ENCODE measurements at regions not wholly inside any gene's neighbourhood (a gene's known extent, or its start where the extent isn't known, plus 50 kb on each side); places are given as distances from the start of the nearest gene placed in this dataset.
"Not testable (repeated sequence)": the region's sequence is repeated elsewhere in the genome, so short reads cannot be mapped to it uniquely, and the experiment has no call there.

DNA sequence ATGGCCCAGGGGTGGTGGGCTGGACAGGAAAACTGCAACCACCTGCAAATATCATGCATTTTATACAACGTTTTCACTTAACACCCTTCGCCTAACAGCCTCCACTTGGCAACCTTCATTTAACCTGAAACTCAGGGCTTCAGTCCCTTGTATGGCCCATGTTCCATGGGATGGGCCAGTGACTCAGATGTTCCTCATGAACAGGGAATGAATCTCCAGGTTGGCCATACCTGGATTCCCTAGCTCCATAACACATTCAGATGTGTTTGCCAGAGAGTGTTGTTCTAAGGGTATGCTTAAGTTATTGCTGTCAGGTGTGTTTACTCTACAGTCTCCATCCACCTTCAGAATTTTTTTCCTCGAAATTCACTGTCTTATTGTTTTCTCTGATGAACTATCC is 316.9 kb downstream of the JRKL start:
- DNase-seq (ENCODE audit: low spot score): no peak

- DNase-seq (ENCODE audit: low spot score): no peak
Observed at GRCh38 chr11:96707273-96707672, 317.5 kb downstream of the JRKL start.

DNA sequence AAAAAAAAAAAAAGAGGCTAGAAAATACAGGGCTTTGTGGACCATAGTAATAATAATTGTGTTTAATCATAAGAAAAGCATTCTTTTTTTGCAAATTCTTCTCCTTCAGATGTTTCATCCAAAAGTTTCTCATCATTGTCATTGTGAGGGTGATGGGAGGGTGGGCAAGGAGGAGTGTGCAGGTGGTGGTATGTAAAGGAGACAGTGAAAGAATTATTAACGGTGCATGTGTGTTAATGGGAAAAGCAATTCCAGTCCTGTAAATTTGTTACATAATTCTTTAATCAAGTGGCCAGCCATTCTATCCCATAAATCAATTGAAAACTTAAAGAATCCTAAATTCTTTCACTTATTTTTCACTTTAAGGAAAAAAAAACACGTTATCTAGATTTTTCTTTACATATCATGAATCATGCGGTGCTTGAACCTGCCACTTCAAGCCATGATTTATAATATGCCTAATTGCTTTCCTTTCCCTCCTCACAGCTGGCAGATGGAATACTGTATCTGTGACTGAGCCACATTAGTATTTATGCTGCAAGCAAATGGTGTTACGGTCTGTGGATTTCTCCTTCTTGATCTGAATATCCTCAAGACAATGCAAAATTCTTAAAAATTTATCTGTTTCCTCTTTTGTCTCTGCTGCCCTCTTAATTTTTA is 318.5 kb downstream of the JRKL start:
- no peak for DNase-seq (ENCODE audit: low spot score)

DNA sequence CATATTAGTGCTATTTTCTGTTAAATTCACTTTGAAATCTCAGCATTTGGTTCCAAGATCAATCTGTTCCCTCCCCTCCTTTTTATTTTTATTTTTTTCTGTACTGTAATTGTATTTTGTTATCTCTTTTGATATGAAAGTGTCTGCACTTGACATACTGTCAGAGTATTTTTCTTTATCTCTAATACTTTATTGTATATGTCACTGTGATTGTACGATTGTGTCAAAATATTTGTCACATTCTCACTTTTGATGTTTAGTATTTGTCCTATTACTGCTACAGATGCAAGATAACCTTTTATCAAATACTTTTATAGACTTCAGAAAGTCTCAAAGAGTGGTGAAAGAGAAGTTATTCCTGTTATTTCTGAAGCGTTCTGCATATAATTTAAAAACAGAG is 323.5 kb downstream of the JRKL start:
- DNase-seq (ENCODE audit: low spot score): no peak

GRCh38 chr11:96714689-96715088 is 324.9 kb downstream of the JRKL start:
- DNase-seq (ENCODE audit: low spot score): no peak

- no peak for DNase-seq (ENCODE audit: low spot score)
Observed at GRCh38 chr11:96715208-96715607, 325.4 kb downstream of the JRKL start.

DNA sequence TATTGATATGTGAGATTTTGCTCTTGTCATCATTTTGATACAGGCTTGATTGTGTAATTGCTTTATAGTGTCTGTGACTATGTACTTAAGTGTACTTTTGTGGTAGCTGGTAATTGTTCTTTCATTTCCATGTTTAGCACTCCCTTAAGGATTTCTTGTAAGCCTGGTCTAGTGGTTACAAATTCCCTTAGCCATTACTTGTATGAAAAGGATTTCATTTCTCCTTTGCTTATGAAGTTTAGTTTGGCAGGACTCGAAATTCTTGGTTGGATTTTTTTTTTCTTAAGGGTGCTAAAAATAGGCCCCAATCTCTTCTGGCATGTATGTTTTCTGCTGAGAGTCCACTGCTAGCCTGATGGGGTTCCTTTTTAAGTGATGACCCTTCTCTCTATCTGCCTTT is 346.8 kb downstream of the JRKL start:
- DNase-seq (ENCODE audit: low spot score): no peak

GRCh38 chr11:96738311-96738710 is 348.5 kb downstream of the JRKL start:
- DNase-seq (ENCODE audit: low spot score): no peak

- DNase-seq (ENCODE audit: low spot score): no peak
Observed at GRCh38 chr11:96741068-96741467, 351.3 kb downstream of the JRKL start.

GRCh38 chr11:96744697-96745096 is 354.9 kb downstream of the JRKL start:
- no peak for DNase-seq (ENCODE audit: low spot score)

DNA sequence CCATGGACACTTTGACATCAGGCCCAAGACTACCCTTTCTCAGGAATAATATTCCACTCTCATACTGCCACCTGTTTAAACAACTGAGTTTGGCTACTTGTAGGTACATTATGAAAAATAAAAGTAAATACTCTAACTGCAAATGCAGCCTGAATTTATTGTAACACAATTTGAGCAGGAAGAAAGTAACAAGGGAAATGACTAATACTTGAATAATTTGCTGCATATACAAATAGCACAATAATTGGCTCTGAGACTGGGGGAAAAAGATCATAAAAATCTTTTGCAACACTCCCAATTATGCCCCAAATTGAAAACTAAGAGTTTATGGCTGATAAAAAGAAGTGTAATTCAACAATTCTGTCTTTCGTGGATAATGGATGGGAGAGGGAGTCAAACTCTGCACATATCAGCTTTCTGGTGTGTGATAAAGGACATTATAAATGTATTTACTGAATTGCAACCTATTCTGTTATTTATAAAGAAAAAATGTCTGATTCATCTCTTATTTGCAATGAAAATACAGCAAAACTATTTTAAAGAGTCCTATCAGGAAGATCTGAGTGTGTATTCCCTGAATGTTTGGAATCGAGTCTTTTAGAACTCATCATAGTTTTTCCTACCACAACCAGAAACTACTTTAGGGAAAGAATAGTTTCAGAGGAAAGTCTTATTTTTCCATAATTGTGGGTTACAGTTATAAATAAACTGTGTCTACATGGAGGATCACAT is 359.0 kb downstream of the JRKL start:
- DNase-seq (ENCODE audit: low spot score): no peak

DNA sequence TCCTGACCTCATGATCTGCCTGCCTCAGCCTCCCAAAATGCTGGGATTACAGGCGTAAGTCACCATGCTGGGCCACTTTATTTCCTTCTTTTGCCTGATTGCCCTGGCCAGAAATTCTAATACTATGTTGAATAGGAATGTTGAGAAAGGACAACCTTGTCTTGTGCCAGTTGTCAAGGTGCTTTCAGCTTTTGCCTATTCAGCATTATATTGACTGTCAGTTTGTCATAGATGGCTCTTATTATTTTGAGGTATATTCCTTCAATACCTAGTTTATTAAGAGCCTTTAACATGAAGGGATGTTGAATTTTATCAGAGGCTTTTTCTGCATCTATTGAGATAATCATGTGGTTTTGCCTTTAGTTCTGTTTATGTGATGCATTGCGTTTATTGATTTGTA is 362.0 kb downstream of the JRKL start:
- DNase-seq (ENCODE audit: low spot score): not testable (repeated sequence)

- no peak for DNase-seq (ENCODE audit: low spot score)
Observed at GRCh38 chr11:96752221-96752620, 362.4 kb downstream of the JRKL start.

DNA sequence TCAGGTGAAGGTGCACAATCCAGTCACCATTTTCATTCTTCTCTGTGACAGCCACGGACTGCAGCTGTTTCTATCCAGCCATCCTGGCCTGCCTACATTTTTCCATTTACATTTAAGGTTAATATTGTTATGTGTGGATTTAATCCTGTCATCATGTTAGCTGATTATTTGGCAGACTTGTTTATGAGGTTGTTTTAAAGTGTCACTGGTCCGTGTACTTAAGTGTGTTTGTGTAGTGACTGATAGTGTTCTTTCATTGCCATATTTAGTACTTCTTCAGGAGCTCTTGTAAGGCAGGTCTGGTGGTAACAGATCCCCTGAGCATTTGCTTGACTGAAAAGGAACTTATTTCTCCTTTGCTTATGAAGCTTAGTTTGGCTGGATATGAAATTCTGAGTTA is 364.2 kb downstream of the JRKL start:
- no peak for DNase-seq (ENCODE audit: low spot score)

DNA sequence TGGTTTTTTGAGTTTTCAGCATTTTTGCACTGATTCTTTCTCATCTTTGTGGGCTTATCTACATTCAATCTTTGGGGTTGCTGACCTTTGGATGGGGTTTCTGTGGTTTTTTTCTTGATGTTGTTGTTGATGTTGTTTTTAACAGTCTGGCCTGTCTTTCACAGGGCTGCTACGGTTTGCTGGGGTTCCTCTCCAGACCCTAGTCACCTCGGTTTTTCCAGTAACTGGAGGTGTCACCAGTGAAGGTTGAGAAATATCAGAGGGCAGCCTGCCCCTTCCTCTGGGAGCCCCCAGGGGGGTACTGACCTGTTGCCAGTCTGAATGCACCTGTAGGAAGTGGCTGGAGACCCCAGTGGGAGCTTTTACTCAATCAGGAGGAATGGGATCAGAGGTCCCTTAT is 365.4 kb downstream of the JRKL start:
- no peak for DNase-seq (ENCODE audit: low spot score)

DNA sequence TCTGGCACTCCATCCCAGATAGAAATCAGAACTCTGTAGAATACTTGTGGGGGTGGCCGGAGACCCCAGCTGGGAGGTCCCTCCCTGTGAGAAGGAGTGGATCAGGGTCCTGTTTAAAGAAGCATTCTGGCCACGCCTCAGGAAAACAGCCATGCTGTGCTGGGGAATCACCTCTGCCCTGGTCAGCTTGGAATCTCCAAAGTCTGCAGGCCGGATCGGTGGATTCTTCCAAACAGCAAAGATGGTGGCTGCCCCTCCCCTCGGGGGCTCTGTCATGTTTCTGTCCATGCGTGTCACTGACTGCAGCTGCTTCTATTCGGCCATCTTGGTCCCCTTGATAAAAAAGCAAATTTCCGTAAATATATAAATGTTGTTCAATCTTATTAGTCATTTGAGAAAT is 365.9 kb downstream of the JRKL start:
- no peak for DNase-seq (ENCODE audit: low spot score)

DNA sequence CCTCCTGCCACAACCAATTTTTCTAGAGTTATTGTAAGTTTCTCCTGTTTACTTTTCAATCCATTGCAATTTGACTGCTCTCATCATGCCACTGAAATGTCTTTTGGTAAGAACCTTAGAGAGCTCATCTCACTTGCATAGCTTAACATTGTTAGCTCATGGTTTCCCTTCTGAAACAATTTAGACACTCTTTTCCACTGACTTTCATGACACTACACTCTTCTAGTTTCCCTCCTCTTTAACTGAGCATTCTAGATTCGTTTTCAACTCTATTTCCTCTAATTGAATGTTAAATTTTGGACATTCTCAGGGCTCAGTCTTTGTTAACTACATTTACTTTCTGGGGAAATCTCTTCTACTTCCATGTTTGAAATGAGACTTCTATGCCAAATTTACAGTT is 369.1 kb downstream of the JRKL start:
- DNase-seq (ENCODE audit: low spot score): no peak

GRCh38 chr11:96760306-96760705 is 370.5 kb downstream of the JRKL start:
- DNase-seq (ENCODE audit: low spot score): no peak

- DNase-seq (ENCODE audit: low spot score): no peak
Observed at GRCh38 chr11:96760815-96761214, 371.0 kb downstream of the JRKL start.

DNA sequence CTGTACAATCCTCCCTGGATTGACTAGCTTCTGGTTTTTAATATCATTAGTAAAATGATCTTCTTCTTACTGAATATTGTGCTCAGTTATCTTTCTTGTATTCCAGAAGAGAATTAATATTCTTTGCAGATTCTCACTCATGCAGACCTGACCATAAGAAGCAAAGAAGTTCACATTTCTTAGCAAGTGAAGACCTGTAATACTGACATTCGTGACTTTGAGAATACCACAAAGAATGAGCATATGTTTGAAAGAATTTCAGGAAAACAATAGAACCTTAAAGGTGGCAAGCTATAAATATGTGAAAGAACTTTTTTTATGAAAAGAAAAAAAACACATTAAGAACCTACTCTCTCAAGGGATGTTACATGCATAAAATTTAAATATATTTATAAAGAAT is 371.6 kb downstream of the JRKL start:
- no peak for DNase-seq (ENCODE audit: low spot score)

GRCh38 chr11:96763244-96763643 is 373.4 kb downstream of the JRKL start:
- no peak for DNase-seq (ENCODE audit: low spot score)

- no peak for DNase-seq (ENCODE audit: low spot score)
Observed at GRCh38 chr11:96778272-96778671, 388.5 kb downstream of the JRKL start.

DNA sequence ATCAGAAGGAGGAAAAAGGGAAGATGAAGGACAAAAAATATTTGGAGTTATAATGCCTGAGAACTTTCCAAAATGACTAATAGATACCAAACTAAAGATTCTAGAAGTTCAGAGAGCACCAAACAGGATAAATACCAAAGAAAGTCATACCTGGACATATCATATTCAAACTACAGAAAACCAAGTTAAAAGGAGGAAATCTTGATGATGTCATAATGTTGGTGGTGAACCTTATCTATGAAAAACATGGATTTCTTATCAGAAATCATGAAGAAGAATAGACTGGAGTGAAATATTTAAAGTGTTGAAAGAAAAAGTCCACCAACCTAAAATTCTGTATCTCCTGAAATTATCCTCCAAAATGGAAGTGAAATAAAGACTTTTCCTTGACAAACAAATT is 389.2 kb downstream of the JRKL start:
- DNase-seq (ENCODE audit: low spot score): no peak

GRCh38 chr11:96781082-96781481 is 391.3 kb downstream of the JRKL start:
- DNase-seq (ENCODE audit: low spot score): no peak

Measured in HuH-7.5 (cell line).